Subcutaneous abdominal adipose tissue (tissue), 5 donors: ENCODE measurements at regions not wholly inside any gene's neighbourhood (a gene's known extent, or its start where the extent isn't known, plus 50 kb on each side); places are given as distances from the start of the nearest gene placed in this dataset.

Source experiments
- H3K27ac ChIP-seq: one replicate; pipeline ENCODE4 v1.7.0; 2013; ENCODE audit warnings: low read depth, mild to moderate bottlenecking, inconsistent platforms, low read length, moderate library complexity
- H3K27me3 ChIP-seq, 5 donors: one replicate each; pipeline ENCODE4 v1.7.0; 2013; ENCODE audit warnings: low read length in 5 of 5, inconsistent platforms in 1 of 5; ENCODE audit not compliant: control insufficient read depth in 5 of 5, insufficient read depth in 4 of 5
- H3K36me3 ChIP-seq, 5 donors: one replicate each; pipeline ENCODE4 v1.7.0; 2013; ENCODE audit warnings: low read length in 5 of 5; ENCODE audit not compliant: control insufficient read depth in 5 of 5, insufficient read depth in 5 of 5
- H3K4me1 ChIP-seq, 5 donors: one replicate each; pipeline ENCODE4 v1.7.0; 2013; ENCODE audit warnings: low read length in 5 of 5, mild to moderate bottlenecking in 3 of 5, moderate library complexity in 1 of 5; ENCODE audit not compliant: control insufficient read depth in 5 of 5, insufficient read depth in 5 of 5
- H3K4me3 ChIP-seq, 5 donors: one replicate each; pipeline ENCODE4 v1.7.0; 2013; ENCODE audit warnings: low read length in 5 of 5, low read depth in 1 of 5
- H3K9ac ChIP-seq, 5 donors: one replicate each; pipeline ENCODE4 v1.7.0; 2013; ENCODE audit warnings: low read length in 5 of 5, mild to moderate bottlenecking in 4 of 5, moderate library complexity in 3 of 5
- H3K9me3 ChIP-seq, 5 donors: one replicate each; pipeline ENCODE4 v1.7.0; 2013; ENCODE audit warnings: low read length in 5 of 5; ENCODE audit not compliant: control insufficient read depth in 5 of 5
- donor health status: healthy.
- donor health status: healthy.
- donor health status: healthy.
- donor health status: healthy.
- donor health status: healthy.

GRCh38 chr7:17176371-17177032 lies 122.0 kb upstream of the AHR start:
- no peak overlapping the region for H3K4me3 ChIP-seq
- H3K4me1 ChIP-seq, result no peaks in the 10 kb centered on the region
- no peaks in the 10 kb centered on the region for H3K27me3 ChIP-seq
- H3K9me3 ChIP-seq, result peaks cover 0 to 7% (median 3%) of the 10 kb centered on the region in 5 donors
- no peak overlapping the region for H3K9ac ChIP-seq
- no peak overlapping the region for H3K27ac ChIP-seq
- H3K36me3 ChIP-seq, result no peaks in the 10 kb centered on the region

- Histone ChIP-seq H3K4me1 (no peaks in the 10 kb centered on the region), H3K9ac (no peak overlapping the region), H3K4me3 (no peak overlapping the region), H3K9me3 (no peaks in the 10 kb centered on the region), H3K27ac (no peak overlapping the region), H3K36me3 (no peaks in the 10 kb centered on the region), H3K27me3 (no peaks in the 10 kb centered on the region)
Observed at GRCh38 chr7:17178545-17178944, 119.9 kb upstream of the AHR start.

- no peaks in the 10 kb centered on the region for H3K27me3 ChIP-seq
- no peak overlapping the region for H3K9ac ChIP-seq
- no peak overlapping the region for H3K27ac ChIP-seq
- H3K36me3 ChIP-seq, result no peaks in the 10 kb centered on the region
- peaks cover 0 to 5% (median 3%) of the 10 kb centered on the region in 5 donors for H3K4me1 ChIP-seq
- no peak overlapping the region for H3K4me3 ChIP-seq
- H3K9me3 ChIP-seq, result no peaks in the 10 kb centered on the region
Observed at GRCh38 chr7:17181482-17181881, 117.0 kb upstream of the AHR start.

- H3K27ac ChIP-seq, result no peak overlapping the region
- H3K4me1 ChIP-seq, result peaks cover 0 to 5% (median 3%) of the 10 kb centered on the region in 5 donors
- no peak overlapping the region for H3K4me3 ChIP-seq
- H3K36me3 ChIP-seq, result no peaks in the 10 kb centered on the region
- no peaks in the 10 kb centered on the region for H3K27me3 ChIP-seq
- no peak overlapping the region for H3K9ac ChIP-seq
- no peaks in the 10 kb centered on the region for H3K9me3 ChIP-seq
Observed at GRCh38 chr7:17183630-17184328, 114.7 kb upstream of the AHR start.

GRCh38 chr7:17184805-17185689 lies 113.4 kb upstream of the AHR start:
- peaks cover 0 to 5% (median 3%) of the 10 kb centered on the region in 5 donors for H3K4me1 ChIP-seq
- no peaks in the 10 kb centered on the region for H3K36me3 ChIP-seq
- H3K4me3 ChIP-seq, result no peak overlapping the region
- H3K9ac ChIP-seq, result no peak overlapping the region
- no peaks in the 10 kb centered on the region for H3K27me3 ChIP-seq
- no peaks in the 10 kb centered on the region for H3K9me3 ChIP-seq
- no peak overlapping the region for H3K27ac ChIP-seq

- H3K27me3 ChIP-seq, result no peaks in the 10 kb centered on the region
- peaks cover 0 to 5% (median 3%) of the 10 kb centered on the region in 5 donors for H3K4me1 ChIP-seq
- no peaks in the 10 kb centered on the region for H3K36me3 ChIP-seq
- no peaks in the 10 kb centered on the region for H3K9me3 ChIP-seq
- H3K4me3 ChIP-seq, result no peak overlapping the region
- no peak overlapping the region for H3K9ac ChIP-seq
- no peak overlapping the region for H3K27ac ChIP-seq
Observed at GRCh38 chr7:17185690-17186070, 112.8 kb upstream of the AHR start.

GRCh38 chr7:17186745-17187530 lies 111.5 kb upstream of the AHR start:
- Histone ChIP-seq H3K9ac (no peak overlapping the region), H3K4me1 (peaks cover 0 to 5% (median 3%) of the 10 kb centered on the region in 5 donors), H3K4me3 (no peak overlapping the region), H3K27ac (no peak overlapping the region), H3K9me3 (no peaks in the 10 kb centered on the region), H3K36me3 (no peaks in the 10 kb centered on the region), H3K27me3 (no peaks in the 10 kb centered on the region)

GRCh38 chr7:17194656-17195055 lies 103.8 kb upstream of the AHR start:
- Histone ChIP-seq H3K9ac (no peak overlapping the region), H3K4me1 (peaks cover 0 to 2% (median 0%) of the 10 kb centered on the region in 5 donors), H3K27me3 (no peaks in the 10 kb centered on the region), H3K9me3 (no peaks in the 10 kb centered on the region), H3K27ac (no peak overlapping the region), H3K36me3 (no peaks in the 10 kb centered on the region), H3K4me3 (no peak overlapping the region)

- Histone ChIP-seq H3K9ac (no peak overlapping the region), H3K4me3 (no peak overlapping the region)
Observed at GRCh38 chr7:17195576-17195975, 102.9 kb upstream of the AHR start.

More at GRCh38 chr7:17195576-17195975, 102.9 kb upstream of the AHR start:
- Histone ChIP-seq H3K4me1 (peaks cover 0 to 2% (median 0%) of the 10 kb centered on the region in 5 donors), H3K27ac (no peak overlapping the region), H3K36me3 (no peaks in the 10 kb centered on the region), H3K9me3 (no peaks in the 10 kb centered on the region), H3K27me3 (no peaks in the 10 kb centered on the region)
